ENCODE measurements at regions not wholly inside any gene's neighbourhood (a gene's known extent, or its start where the extent isn't known, plus 50 kb on each side); places are given as distances from the start of the nearest gene placed in this dataset.
"Not testable (repeated sequence)": the region's sequence is repeated elsewhere in the genome, so short reads cannot be mapped to it uniquely, and the experiment has no call there.

DNA sequence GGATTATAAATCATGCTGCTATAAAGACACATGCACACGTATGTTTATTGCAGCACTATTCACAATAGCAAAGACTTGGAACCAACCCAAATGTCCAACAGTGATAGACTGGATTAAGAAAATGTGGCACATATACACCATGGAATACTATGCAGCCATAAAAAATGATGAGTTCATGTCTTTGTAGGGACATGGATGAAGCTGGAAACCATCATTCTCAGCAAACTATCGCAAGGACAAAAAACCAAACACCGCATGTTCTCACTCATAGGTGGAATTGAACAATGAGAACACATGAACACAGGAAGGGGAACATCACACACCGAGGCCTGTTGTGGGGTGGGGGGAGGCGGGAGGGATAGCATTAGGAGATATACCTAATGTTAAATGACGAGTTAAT is 104.5 kb upstream of the RBBP8 start:
- not testable (repeated sequence) for H3K4me3 ChIP-seq (ENCODE audit: low read length); H3K9me3 ChIP-seq (replicated peaks; ENCODE audit: control insufficient read depth, low read depth, low read length); H3K27me3 ChIP-seq (ENCODE audit: control insufficient read depth, insufficient read depth, low read length); H3K36me3 ChIP-seq (ENCODE audit: control insufficient read depth, insufficient read depth, low read length); DNase-seq; H3K4me1 ChIP-seq (ENCODE audit: control insufficient read depth, insufficient read depth, low read length); H3K27ac ChIP-seq (ENCODE audit: low read length)
- WGBS (ENCODE audit: insufficient coverage) = no CpG with 5 or more reads among the region's 6 CpGs

DNA sequence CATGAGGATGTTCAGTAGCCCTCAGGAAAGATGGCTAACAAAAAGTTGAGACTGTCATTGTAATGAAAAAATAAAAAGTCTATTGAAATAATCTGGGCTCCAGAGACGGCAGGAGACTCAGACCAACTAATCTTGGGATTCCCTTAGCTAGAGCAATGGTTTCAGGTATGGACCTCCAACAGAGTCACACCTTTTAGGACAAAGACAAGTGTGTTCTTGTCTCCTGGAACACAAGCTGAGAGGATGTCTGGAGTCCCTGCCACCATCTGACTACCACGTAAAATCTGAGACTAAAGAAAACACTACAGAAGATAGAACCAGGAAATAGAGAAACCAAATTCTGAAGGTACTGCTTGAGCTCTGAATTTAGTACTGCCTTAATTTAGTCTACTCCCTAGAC is 103.3 kb upstream of the RBBP8 start:
- Histone ChIP-seq H3K27ac (ENCODE audit: low read length) (no peak overlapping the region), H3K36me3 (ENCODE audit: control insufficient read depth, insufficient read depth, low read length) (no peaks in the 10 kb centered on the region), H3K4me3 (ENCODE audit: low read length) (no peak overlapping the region), H3K4me1 (ENCODE audit: control insufficient read depth, insufficient read depth, low read length) (no peaks in the 10 kb centered on the region), H3K27me3 (ENCODE audit: control insufficient read depth, insufficient read depth, low read length) (no peaks in the 10 kb centered on the region), H3K9me3 (replicated peaks; ENCODE audit: control insufficient read depth, low read depth, low read length) (no peaks in the 10 kb centered on the region)
- DNase-seq = no peak
- 83% methylated on average over 1 of the region's 2 CpGs for WGBS (ENCODE audit: insufficient coverage)

DNA sequence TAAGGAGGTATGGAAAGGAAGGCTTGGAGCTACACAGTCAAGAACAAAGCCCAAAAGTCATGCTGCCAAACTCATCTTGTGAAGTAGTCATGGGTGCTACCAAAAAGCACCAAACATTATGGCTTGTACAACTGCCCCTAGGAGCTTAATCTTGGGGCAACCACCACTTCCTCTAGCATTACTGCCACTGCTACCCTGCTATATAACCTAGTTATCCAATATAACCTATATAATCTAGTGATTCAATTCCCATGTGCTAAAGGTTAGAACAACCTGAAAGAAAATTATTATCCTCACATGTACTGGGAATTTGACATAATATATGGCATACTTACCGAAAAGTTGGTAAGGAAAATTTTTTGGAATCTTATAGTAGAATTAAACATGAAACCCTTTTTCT is 102.6 kb upstream of the RBBP8 start:
- Histone ChIP-seq H3K4me3 (ENCODE audit: low read length) (no peak overlapping the region), H3K27ac (ENCODE audit: low read length) (no peak overlapping the region), H3K36me3 (ENCODE audit: control insufficient read depth, insufficient read depth, low read length) (no peaks in the 10 kb centered on the region)

GRCh38 chr18:22831441-22831904 is 101.7 kb upstream of the RBBP8 start:
- no peak overlapping the region for H3K4me3 ChIP-seq (ENCODE audit: low read length)
- no peaks in the 10 kb centered on the region for H3K27me3 ChIP-seq (ENCODE audit: control insufficient read depth, insufficient read depth, low read length)
- H3K9me3 ChIP-seq (replicated peaks; ENCODE audit: control insufficient read depth, low read depth, low read length) = no peaks in the 10 kb centered on the region
- H3K27ac ChIP-seq (ENCODE audit: low read length) = no peak overlapping the region
- WGBS (ENCODE audit: insufficient coverage) = 55% methylated on average over 1 of the region's 1 CpG
- H3K4me1 ChIP-seq (ENCODE audit: control insufficient read depth, insufficient read depth, low read length) = no peaks in the 10 kb centered on the region
- H3K36me3 ChIP-seq (ENCODE audit: control insufficient read depth, insufficient read depth, low read length) = no peaks in the 10 kb centered on the region
- DNase-seq = no peak

More for the DNA sequence above, 102.6 kb upstream of the RBBP8 start:
- no peaks in the 10 kb centered on the region for H3K9me3 ChIP-seq (replicated peaks; ENCODE audit: control insufficient read depth, low read depth, low read length)
- no peak for DNase-seq
- H3K4me1 ChIP-seq (ENCODE audit: control insufficient read depth, insufficient read depth, low read length) = no peaks in the 10 kb centered on the region
- no peaks in the 10 kb centered on the region for H3K27me3 ChIP-seq (ENCODE audit: control insufficient read depth, insufficient read depth, low read length)
- no CpG with 5 or more reads among the region's 1 CpG for WGBS (ENCODE audit: insufficient coverage)

- no peaks in the 10 kb centered on the region for H3K36me3 ChIP-seq (ENCODE audit: control insufficient read depth, insufficient read depth, low read length)
- no peak overlapping the region for H3K4me3 ChIP-seq (ENCODE audit: low read length)
- no peak for DNase-seq
- no peaks in the 10 kb centered on the region for H3K4me1 ChIP-seq (ENCODE audit: control insufficient read depth, insufficient read depth, low read length)
- no peaks in the 10 kb centered on the region for H3K27me3 ChIP-seq (ENCODE audit: control insufficient read depth, insufficient read depth, low read length)
- H3K27ac ChIP-seq (ENCODE audit: low read length) = no peak overlapping the region
- H3K9me3 ChIP-seq (replicated peaks; ENCODE audit: control insufficient read depth, low read depth, low read length) = no peaks in the 10 kb centered on the region
These were observed 96.2 kb upstream of the RBBP8 start for GRCh38 chr18:22836932-22837331.

DNA sequence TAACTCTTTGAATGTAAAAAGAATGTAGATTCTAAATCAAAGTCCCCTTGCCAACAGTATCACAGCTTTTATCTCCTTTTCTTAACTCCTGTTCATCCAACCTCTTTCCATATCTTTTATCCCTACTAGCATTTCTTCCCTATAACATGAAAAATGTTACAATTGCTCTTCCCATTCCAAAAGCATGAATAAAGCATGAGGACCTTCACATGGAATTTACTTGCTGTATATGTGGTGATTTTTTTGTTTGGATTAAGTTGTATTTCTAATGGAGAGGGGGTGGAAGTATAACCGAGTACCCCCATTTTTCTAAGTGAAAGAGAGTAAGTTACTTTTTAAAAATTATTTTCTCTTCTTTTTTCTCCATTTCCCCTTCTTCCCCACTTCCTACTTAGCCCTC is 94.9 kb upstream of the RBBP8 start:
- no peaks in the 10 kb centered on the region for H3K36me3 ChIP-seq (ENCODE audit: control insufficient read depth, insufficient read depth, low read length)
- H3K27me3 ChIP-seq (ENCODE audit: control insufficient read depth, insufficient read depth, low read length) = no peaks in the 10 kb centered on the region
- DNase-seq = no peak
- no peak overlapping the region for H3K27ac ChIP-seq (ENCODE audit: low read length)
- WGBS (ENCODE audit: insufficient coverage) = no CpG with 5 or more reads among the region's 1 CpG
- no peak overlapping the region for H3K4me3 ChIP-seq (ENCODE audit: low read length)
- no peaks in the 10 kb centered on the region for H3K4me1 ChIP-seq (ENCODE audit: control insufficient read depth, insufficient read depth, low read length)
- H3K9me3 ChIP-seq (replicated peaks; ENCODE audit: control insufficient read depth, low read depth, low read length) = no peaks in the 10 kb centered on the region

DNA sequence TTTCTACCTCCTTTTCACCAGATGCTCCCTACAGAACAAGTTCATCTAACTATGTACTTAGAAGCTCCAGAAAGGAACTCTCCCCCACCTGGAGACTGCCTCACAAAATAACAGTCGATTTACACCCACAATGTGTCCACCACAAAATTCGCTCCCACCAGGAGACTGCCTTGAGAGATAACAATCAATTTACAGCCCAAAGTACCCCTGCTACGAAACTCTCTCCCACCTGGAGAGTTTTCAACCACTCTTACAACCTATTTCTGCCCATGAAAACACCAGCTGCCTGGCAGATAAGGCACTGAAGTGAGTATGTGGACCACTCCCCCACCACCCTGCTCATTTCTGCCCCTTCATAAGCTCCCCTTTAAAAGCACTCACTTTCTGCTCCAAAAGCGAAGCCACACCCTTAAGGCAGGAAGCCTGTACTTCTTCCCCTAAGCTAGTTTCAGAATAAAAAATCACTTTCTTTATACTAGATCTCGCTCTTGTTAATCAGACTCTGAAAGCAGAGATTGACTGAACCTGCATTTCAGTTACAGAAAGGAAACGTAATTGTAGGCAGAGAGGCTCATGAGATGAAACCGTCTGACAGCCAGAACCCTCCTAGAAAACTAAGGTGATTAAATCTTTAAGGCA is 94.4 kb upstream of the RBBP8 start:
- Histone ChIP-seq H3K27ac (ENCODE audit: low read length) (no peak overlapping the region), H3K4me3 (ENCODE audit: low read length) (no peak overlapping the region), H3K4me1 (ENCODE audit: control insufficient read depth, insufficient read depth, low read length) (no peaks in the 10 kb centered on the region), H3K36me3 (ENCODE audit: control insufficient read depth, insufficient read depth, low read length) (no peaks in the 10 kb centered on the region), H3K9me3 (replicated peaks; ENCODE audit: control insufficient read depth, low read depth, low read length) (no peaks in the 10 kb centered on the region), H3K27me3 (ENCODE audit: control insufficient read depth, insufficient read depth, low read length) (no peaks in the 10 kb centered on the region)
- DNase-seq = no peak
- WGBS (ENCODE audit: insufficient coverage) = 54% methylated on average over 5 of the region's 7 CpGs

DNA sequence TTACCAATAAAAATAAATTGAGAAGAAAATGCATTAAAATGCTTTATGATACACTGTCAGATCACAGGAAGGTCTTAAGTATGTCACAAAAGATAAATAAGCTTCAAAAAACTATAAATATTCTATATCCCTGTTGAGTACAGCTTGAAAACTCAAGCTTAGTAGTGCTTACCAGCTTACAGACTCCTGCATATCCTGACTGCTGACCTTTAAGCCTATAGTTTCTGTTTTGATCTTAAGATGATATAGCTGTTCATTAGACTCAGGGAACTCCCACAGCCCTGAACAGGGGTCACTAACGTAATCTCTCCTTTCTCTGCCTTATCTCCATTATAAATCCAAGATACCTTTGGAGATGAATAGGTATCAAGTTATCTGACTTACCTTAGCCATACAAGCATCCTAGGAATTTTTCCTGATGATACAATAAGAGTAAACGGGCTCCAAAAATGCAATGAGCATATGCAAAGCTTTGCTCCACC is 93.7 kb upstream of the RBBP8 start:
- WGBS (ENCODE audit: insufficient coverage) = no CpG with 5 or more reads among the region's 2 CpGs
- H3K27me3 ChIP-seq (ENCODE audit: control insufficient read depth, insufficient read depth, low read length) = no peaks in the 10 kb centered on the region
- H3K36me3 ChIP-seq (ENCODE audit: control insufficient read depth, insufficient read depth, low read length) = no peaks in the 10 kb centered on the region

GRCh38 chr18:22840606-22841144 is 92.5 kb upstream of the RBBP8 start:
- Histone ChIP-seq H3K4me3 (ENCODE audit: low read length) (no peak overlapping the region), H3K9me3 (replicated peaks; ENCODE audit: control insufficient read depth, low read depth, low read length) (no peaks in the 10 kb centered on the region), H3K36me3 (ENCODE audit: control insufficient read depth, insufficient read depth, low read length) (no peaks in the 10 kb centered on the region), H3K27ac (ENCODE audit: low read length) (no peak overlapping the region), H3K27me3 (ENCODE audit: control insufficient read depth, insufficient read depth, low read length) (no peaks in the 10 kb centered on the region), H3K4me1 (ENCODE audit: control insufficient read depth, insufficient read depth, low read length) (no peaks in the 10 kb centered on the region)
- WGBS (ENCODE audit: insufficient coverage) = 47% methylated on average over 2 of the region's 3 CpGs
- DNase-seq = no peak

More for the DNA sequence above, 93.7 kb upstream of the RBBP8 start:
- Histone ChIP-seq H3K9me3 (replicated peaks; ENCODE audit: control insufficient read depth, low read depth, low read length) (no peaks in the 10 kb centered on the region), H3K27ac (ENCODE audit: low read length) (no peak overlapping the region), H3K4me1 (ENCODE audit: control insufficient read depth, insufficient read depth, low read length) (no peaks in the 10 kb centered on the region), H3K4me3 (ENCODE audit: low read length) (no peak overlapping the region)
- DNase-seq = no peak

DNA sequence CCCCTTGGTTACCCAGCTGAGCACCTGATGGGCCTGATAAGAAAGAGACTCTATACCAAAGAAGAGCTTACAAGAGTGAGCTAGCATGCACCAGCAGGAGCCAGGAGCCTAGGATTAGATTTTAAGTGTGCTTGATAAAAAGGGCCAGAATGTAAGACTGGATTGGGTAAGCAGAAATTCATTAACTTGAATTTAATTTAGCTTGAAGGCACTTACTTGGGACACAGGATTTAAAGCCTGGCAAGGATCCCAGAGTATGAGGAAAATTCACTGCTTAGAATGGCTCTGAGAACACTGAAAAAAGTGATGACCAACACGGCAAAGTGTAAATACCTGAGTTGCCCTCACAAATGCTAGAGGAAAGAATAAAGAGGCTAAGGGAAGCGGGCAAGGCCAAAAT is 91.3 kb upstream of the RBBP8 start:
- no peak for DNase-seq
- Histone ChIP-seq H3K4me3 (ENCODE audit: low read length) (no peak overlapping the region), H3K9me3 (replicated peaks; ENCODE audit: control insufficient read depth, low read depth, low read length) (no peaks in the 10 kb centered on the region), H3K27me3 (ENCODE audit: control insufficient read depth, insufficient read depth, low read length) (no peaks in the 10 kb centered on the region), H3K36me3 (ENCODE audit: control insufficient read depth, insufficient read depth, low read length) (no peaks in the 10 kb centered on the region), H3K4me1 (ENCODE audit: control insufficient read depth, insufficient read depth, low read length) (no peaks in the 10 kb centered on the region), H3K27ac (ENCODE audit: low read length) (no peak overlapping the region)
- 64% methylated on average over 2 of the region's 2 CpGs for WGBS (ENCODE audit: insufficient coverage)

DNA sequence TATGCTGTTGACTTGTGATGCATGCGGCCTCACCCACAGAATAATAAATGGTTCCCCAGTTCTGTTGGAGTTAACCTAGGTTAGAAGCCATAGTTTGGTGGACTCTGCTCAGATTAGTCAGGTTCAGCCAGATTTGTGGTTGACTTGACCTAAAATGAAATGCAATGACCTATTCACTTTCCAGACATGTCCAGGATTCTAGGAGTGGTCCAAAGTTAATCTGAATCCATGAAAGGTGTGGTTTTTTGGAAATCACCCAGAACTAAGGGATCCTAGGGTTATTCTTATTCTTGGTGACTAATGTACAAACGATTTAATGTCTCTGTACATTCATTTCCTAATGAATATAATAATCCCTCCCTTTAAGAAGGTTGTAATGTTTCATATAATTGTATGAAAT is 88.9 kb upstream of the RBBP8 start:
- Histone ChIP-seq H3K9me3 (replicated peaks; ENCODE audit: control insufficient read depth, low read depth, low read length) (no peaks in the 10 kb centered on the region), H3K27ac (ENCODE audit: low read length) (no peak overlapping the region), H3K4me3 (ENCODE audit: low read length) (no peak overlapping the region), H3K27me3 (ENCODE audit: control insufficient read depth, insufficient read depth, low read length) (no peaks in the 10 kb centered on the region), H3K36me3 (ENCODE audit: control insufficient read depth, insufficient read depth, low read length) (no peaks in the 10 kb centered on the region), H3K4me1 (ENCODE audit: control insufficient read depth, insufficient read depth, low read length) (no peaks in the 10 kb centered on the region)
- WGBS (ENCODE audit: insufficient coverage) = no CpG with 5 or more reads among the region's 2 CpGs
- DNase-seq = no peak

Data from muscle of leg (tissue), 3 donors.